DOHH2 (cell line): ENCODE measurements at regions not wholly inside any gene's neighbourhood (a gene's known extent, or its start where the extent isn't known, plus 50 kb on each side); places are given as distances from the start of the nearest gene placed in this dataset.

Experiments used
- H3F3A ChIP-seq: fragments of 200-600 bp; sonication (generic), shearing (Covaris generic); 2 replicates; pipeline ENCODE4 v1.6.0; 2016; ENCODE audit warnings: antibody characterized with exemption, mild to moderate bottlenecking; ENCODE audit not compliant: control insufficient read depth, insufficient read depth
- H3K27ac ChIP-seq: fragments of 200-600 bp; sonication (generic); 2 replicates; pipeline ENCODE4 v1.5.1; 2014; ENCODE audit warnings: low read depth, mild to moderate bottlenecking, low read length, moderate library complexity
- H3K27me3 ChIP-seq: fragments of 200-600 bp; sonication (generic); 2 replicates; pipeline ENCODE4 v1.6.1; 2014; ENCODE audit warnings: mild to moderate bottlenecking, low read length, mixed read lengths; ENCODE audit not compliant: control insufficient read depth
- H3K36me3 ChIP-seq: fragments of 200-600 bp; sonication (generic); 2 replicates; pipeline ENCODE4 v1.6.1; 2014; ENCODE audit warnings: mild to moderate bottlenecking, low read length, moderate library complexity, mixed read lengths; ENCODE audit not compliant: control insufficient read depth
- H3K4me1 ChIP-seq: fragments of 200-600 bp; sonication (generic); 2 replicates; pipeline ENCODE4 v1.6.1; 2014; ENCODE audit warnings: mild to moderate bottlenecking, low read length, mixed read lengths; ENCODE audit not compliant: control insufficient read depth
- H3K4me2 ChIP-seq: fragments of 200-600 bp; sonication (generic); 2 replicates; pipeline ENCODE4 v1.6.0; 2014; ENCODE audit warnings: mild to moderate bottlenecking, low read length, moderate library complexity
- H3K4me3 ChIP-seq: fragments of 200-600 bp; sonication (generic); 2 replicates; pipeline ENCODE4 v1.5.1; 2014; ENCODE audit warnings: mild to moderate bottlenecking, low read length, mixed read lengths
- H3K79me2 ChIP-seq: fragments of 200-600 bp; sonication (generic); 2 replicates; pipeline ENCODE4 v1.6.1; 2014; ENCODE audit warnings: mild to moderate bottlenecking, low read length, mixed read lengths; ENCODE audit not compliant: control insufficient read depth
- H3K9me2 ChIP-seq: fragments of 200-600 bp; sonication (generic); replicated peaks from 2 replicates; pipeline ENCODE4 v1.6.1; 2014; ENCODE audit warnings: mild to moderate bottlenecking, low read length, mixed read lengths; ENCODE audit not compliant: control insufficient read depth
- H3K9me3 ChIP-seq: fragments of 200-600 bp; sonication (generic); 2 replicates; pipeline ENCODE4 v1.6.1; 2014; ENCODE audit warnings: antibody characterized with exemption, low read length, mixed read lengths; ENCODE audit not compliant: control insufficient read depth, insufficient read depth
- H4K20me1 ChIP-seq: fragments of 200-600 bp; sonication (generic); 2 replicates; pipeline ENCODE4 v1.6.0; 2014; ENCODE audit warnings: low read depth, mild to moderate bottlenecking, antibody characterized with exemption, low read length, moderate library complexity; ENCODE audit not compliant: control insufficient read depth, insufficient read depth
- EZH2phosphoT487 ChIP-seq: fragments of 200-600 bp; sonication (generic); IDR thresholded peaks from 2 replicates; pipeline ENCODE4 v1.6.1; 2017; ENCODE audit warnings: borderline replicate concordance, mild to moderate bottlenecking, antibody characterized with exemption, low read length, moderate library complexity, mixed read lengths
- TF ChIP-seq, protein P1 (sequence below): fragments of 200-600 bp; sonication (generic); IDR thresholded peaks from one replicate; pipeline ENCODE4 v1.5.1; 2014; ENCODE audit warnings: antibody characterized with exemption, mild to moderate bottlenecking, low read depth, low read length; ENCODE audit not compliant: poor library complexity, severe bottlenecking

DNA sequence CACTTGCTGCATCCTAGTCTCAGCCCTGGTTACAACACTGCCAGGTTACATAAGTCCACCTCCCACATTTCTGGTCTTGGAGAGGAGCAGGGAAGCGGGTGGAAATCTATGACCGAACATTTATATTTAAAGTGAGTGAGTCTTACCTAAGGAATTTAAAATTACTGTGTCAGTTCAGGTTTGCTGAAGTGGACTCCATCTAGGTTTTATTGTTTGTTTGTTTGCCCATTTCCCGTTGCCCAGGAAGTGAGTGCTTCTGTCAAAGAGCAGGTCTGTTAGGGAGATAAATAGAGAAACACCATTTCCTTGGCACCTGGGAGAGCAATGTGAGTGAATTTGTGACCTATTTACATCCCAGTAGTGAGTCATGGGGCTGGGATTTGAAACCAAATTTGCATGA is 179.5 kb downstream of the KIF4B start:
- H3K4me2 ChIP-seq, result no peak overlapping the region
- no peak overlapping the region for H3K27ac ChIP-seq
- no peaks in the 10 kb centered on the region for H3F3A ChIP-seq
- H3K79me2 ChIP-seq, result no peaks in the 10 kb centered on the region
- H3K27me3 ChIP-seq, result no peaks in the 10 kb centered on the region
- H3K9me3 ChIP-seq, result no peaks in the 10 kb centered on the region
- no peak overlapping the region for H3K4me3 ChIP-seq
- no peaks in the 10 kb centered on the region for H3K4me1 ChIP-seq
- no peak for TF ChIP-seq EZH2phosphoT487
- H3K36me3 ChIP-seq, result no peaks in the 10 kb centered on the region
- H4K20me1 ChIP-seq, result no peaks in the 10 kb centered on the region
- H3K9me2 ChIP-seq, result no peaks in the 10 kb centered on the region

DNA sequence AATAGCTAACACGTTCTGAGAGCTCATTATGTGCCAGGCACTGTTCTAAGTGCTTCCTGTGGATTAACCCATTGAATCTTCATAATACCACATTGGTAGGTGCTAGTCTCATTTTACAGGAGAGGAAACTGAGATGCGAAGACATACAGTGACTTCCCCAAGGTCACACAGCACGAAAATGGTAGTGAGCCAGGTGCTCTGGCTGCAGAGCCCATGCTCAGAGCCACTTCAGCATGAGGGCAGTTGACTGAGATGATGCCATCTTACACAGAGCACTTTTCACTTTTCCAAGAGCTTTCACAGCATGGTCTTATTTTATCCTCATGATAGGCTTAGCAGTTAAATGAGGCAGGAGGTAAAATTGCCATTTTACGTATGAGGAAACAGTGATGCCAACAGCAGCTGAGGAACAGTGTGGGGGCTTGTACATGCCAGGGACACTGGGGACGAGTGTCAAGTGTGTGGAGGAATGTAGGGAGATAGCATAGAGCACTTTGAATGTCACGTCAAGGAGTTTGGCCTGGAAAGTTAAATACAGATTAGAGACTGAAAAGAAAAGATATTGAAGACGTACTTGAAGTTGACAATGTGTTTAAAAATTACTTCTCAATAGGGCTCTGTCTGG is 180.0 kb downstream of the KIF4B start:
- no peaks in the 10 kb centered on the region for H3K27me3 ChIP-seq
- H3K4me2 ChIP-seq, result no peak overlapping the region
- H3K4me3 ChIP-seq, result no peak overlapping the region
- H3F3A ChIP-seq, result no peaks in the 10 kb centered on the region
- H3K4me1 ChIP-seq, result no peaks in the 10 kb centered on the region
- no peak overlapping the region for H3K27ac ChIP-seq
- no peaks in the 10 kb centered on the region for H3K9me2 ChIP-seq
- H3K36me3 ChIP-seq, result no peaks in the 10 kb centered on the region
- no peaks in the 10 kb centered on the region for H3K9me3 ChIP-seq
- no peaks in the 10 kb centered on the region for H4K20me1 ChIP-seq
- TF ChIP-seq, protein P1, sequence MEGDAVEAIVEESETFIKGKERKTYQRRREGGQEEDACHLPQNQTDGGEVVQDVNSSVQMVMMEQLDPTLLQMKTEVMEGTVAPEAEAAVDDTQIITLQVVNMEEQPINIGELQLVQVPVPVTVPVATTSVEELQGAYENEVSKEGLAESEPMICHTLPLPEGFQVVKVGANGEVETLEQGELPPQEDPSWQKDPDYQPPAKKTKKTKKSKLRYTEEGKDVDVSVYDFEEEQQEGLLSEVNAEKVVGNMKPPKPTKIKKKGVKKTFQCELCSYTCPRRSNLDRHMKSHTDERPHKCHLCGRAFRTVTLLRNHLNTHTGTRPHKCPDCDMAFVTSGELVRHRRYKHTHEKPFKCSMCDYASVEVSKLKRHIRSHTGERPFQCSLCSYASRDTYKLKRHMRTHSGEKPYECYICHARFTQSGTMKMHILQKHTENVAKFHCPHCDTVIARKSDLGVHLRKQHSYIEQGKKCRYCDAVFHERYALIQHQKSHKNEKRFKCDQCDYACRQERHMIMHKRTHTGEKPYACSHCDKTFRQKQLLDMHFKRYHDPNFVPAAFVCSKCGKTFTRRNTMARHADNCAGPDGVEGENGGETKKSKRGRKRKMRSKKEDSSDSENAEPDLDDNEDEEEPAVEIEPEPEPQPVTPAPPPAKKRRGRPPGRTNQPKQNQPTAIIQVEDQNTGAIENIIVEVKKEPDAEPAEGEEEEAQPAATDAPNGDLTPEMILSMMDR, result no peak
- TF ChIP-seq EZH2phosphoT487, result no peak
- no peaks in the 10 kb centered on the region for H3K79me2 ChIP-seq

DNA sequence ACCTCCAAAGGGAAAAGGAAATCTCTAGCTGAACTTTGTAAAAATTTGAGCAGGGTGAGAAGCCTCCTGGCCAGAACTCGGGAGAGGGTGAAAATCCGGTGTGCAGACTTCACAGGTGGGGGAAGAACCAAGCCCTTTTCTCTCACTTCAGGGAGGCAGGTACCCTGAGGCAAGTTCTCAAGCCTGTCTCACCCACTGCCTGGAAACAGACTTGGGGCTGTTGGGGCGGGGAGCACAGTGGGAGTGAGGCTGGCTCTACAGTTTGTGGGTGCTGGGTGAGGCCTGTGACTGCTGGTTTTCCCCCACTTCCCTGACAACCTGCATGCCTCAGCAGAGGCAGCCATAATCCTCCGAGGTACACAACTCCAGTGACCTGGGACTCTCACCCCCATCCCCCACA is 187.1 kb downstream of the KIF4B start:
- no peaks in the 10 kb centered on the region for H3K9me3 ChIP-seq

DNA sequence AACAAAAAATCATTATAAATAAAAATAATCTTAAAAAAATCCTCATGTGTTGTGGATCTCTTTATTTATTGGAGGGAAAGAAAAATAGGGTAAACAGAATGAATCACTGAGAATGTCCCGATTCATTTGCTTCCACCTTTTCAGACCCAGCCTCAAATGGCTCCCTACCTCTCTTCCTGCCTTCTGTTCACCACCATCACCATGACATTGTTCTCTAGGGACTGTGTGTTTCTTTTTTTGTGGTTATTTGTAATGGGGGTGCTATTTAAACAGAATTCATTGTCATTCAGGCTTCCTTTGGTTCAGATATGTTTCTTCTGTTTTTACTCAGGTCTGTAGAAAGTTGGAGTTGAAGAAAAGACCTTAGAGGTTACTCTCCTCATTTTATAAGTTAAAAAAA is 198.2 kb downstream of the KIF4B start:
- H3K36me3 ChIP-seq, result no peaks in the 10 kb centered on the region
- TF ChIP-seq EZH2phosphoT487, result no peak
- TF ChIP-seq, protein P1, result no peak
- no peaks in the 10 kb centered on the region for H3K79me2 ChIP-seq
- no peak overlapping the region for H3K27ac ChIP-seq
- H3K4me3 ChIP-seq, result no peak overlapping the region
- H3K9me2 ChIP-seq, result no peaks in the 10 kb centered on the region
- no peaks in the 10 kb centered on the region for H4K20me1 ChIP-seq
- H3K9me3 ChIP-seq, result no peaks in the 10 kb centered on the region
- no peak overlapping the region for H3K4me2 ChIP-seq
- no peaks in the 10 kb centered on the region for H3F3A ChIP-seq
- H3K27me3 ChIP-seq, result peaks cover 2% of the 10 kb centered on the region; the same call in 1 of the 2 replicates
- H3K4me1 ChIP-seq, result no peaks in the 10 kb centered on the region

More for the DNA sequence above, 187.1 kb downstream of the KIF4B start:
- Histone ChIP-seq H3K9me2 (no peaks in the 10 kb centered on the region), H3K4me3 (no peak overlapping the region), H3K4me1 (no peaks in the 10 kb centered on the region), H3K79me2 (no peaks in the 10 kb centered on the region), H3K27me3 (no peaks in the 10 kb centered on the region), H4K20me1 (no peaks in the 10 kb centered on the region), H3K4me2 (no peak overlapping the region), H3K36me3 (no peaks in the 10 kb centered on the region), H3F3A (no peaks in the 10 kb centered on the region), H3K27ac (no peak overlapping the region)
- no peak for TF ChIP-seq EZH2phosphoT487
- TF ChIP-seq, protein P1, result no peak
